ENCODE measurements at regions not wholly inside any gene's neighbourhood (a gene's known extent, or its start where the extent isn't known, plus 50 kb on each side); places are given as distances from the start of the nearest gene placed in this dataset.

GRCh38 chr10:71060476-71061426 lies 151.6 kb upstream of the UNC5B start:
- TF ChIP-seq CTCF (optimal IDR thresholded peaks at IDR 0.05 in 1 of 3, IDR thresholded peaks at IDR 0.05 in 1 of 3, conservative IDR thresholded peaks at IDR 0.05 in 1 of 3; ENCODE audit: extremely low read depth in 1 of 3, insufficient read depth in 2 of 3, low read length in 3 of 3) (no peak), EZH2 (IDR thresholded peaks at IDR 0.05; ENCODE audit: low read length) (no peak)

All from keratinocyte (primary cell).